AG10803 (cell line): ENCODE measurements at regions not wholly inside any gene's neighbourhood (a gene's known extent, or its start where the extent isn't known, plus 50 kb on each side); places are given as distances from the start of the nearest gene placed in this dataset.

Source experiments
- DNase-seq: peaks from one replicate; pipeline ENCODE4 v3.0.0; 2010; ENCODE audit warnings: low read depth
- H3K4me3 ChIP-seq: 2 replicates; pipeline ENCODE4 v1.5.1; 2011; ENCODE audit warnings: mild to moderate bottlenecking, low read length, control low read depth
- CTCF ChIP-seq: conservative IDR thresholded peaks from 2 replicates; pipeline ENCODE4 v1.5.1; 2011; ENCODE audit warnings: mild to moderate bottlenecking, low read length, control low read depth, inconsistent platforms

GRCh38 chr6:26194816-26195375 lies 107.7 kb downstream of the HFE start:
- peak overlapping the region; percentile 73 for H3K4me3 ChIP-seq
- TF ChIP-seq CTCF = no peak
- no peak for DNase-seq

GRCh38 chr6:26195376-26195923 lies 108.2 kb downstream of the HFE start:
- H3K4me3 ChIP-seq = peak overlapping the region; percentile 73
- DNase-seq = peak; percentile 95
- no peak for TF ChIP-seq CTCF

GRCh38 chr6:26195924-26196845 lies 109.0 kb downstream of the HFE start:
- TF ChIP-seq CTCF = no peak
- H3K4me3 ChIP-seq = peak overlapping the region; percentile 73
- no peak for DNase-seq

- 0 out of 2 replicates have a peak, but pooled peaks have one; percentile 4 for TF ChIP-seq CTCF
- DNase-seq = peak; percentile 91
These were observed 109.8 kb downstream of the HFE start for GRCh38 chr6:26196846-26197635.

GRCh38 chr6:26197636-26197932 lies 110.4 kb downstream of the HFE start:
- TF ChIP-seq CTCF = no peak
- no peak for DNase-seq
- H3K4me3 ChIP-seq = peak overlapping the region; percentile 73

More at GRCh38 chr6:26196846-26197635, 109.8 kb downstream of the HFE start:
- H3K4me3 ChIP-seq = peak overlapping the region; percentile 73

GRCh38 chr6:26197933-26198721 lies 110.9 kb downstream of the HFE start:
- H3K4me3 ChIP-seq = peak overlapping the region; percentile 73
- DNase-seq = no peak
- no peak for TF ChIP-seq CTCF
